RWPE1 (cell line): ENCODE measurements at regions not wholly inside any gene's neighbourhood (a gene's known extent, or its start where the extent isn't known, plus 50 kb on each side); places are given as distances from the start of the nearest gene placed in this dataset.
A peak's percentile ranks its signal among the peaks of the same experiment; 100 is the strongest.

Experiments
- CTCF ChIA-PET: fragments of 350-600 bp; sonication (Branson Sonifier 250); formaldehyde crosslinking; extraction: SDS; loops from one replicate; lab custom pipeline; 2021; lab: Yijun Ruan, JAX
- POLR2A ChIA-PET: fragments of 400-600 bp; formaldehyde crosslinking; extraction: SDS; loops from one replicate; lab custom pipeline; 2020; ENCODE audit warnings: antibody characterized with exemption; ENCODE audit not compliant: low non-redundant PET; lab: Yijun Ruan, JAX
- DNase-seq: peaks from one replicate; pipeline ENCODE4 v3.0.0; 2012; ENCODE audit warnings: low spot score
- H3K27ac ChIP-seq: fragments of 450-650 bp; 2 replicates; pipeline ENCODE4 v1.5.1; 2017
- CTCF ChIP-seq: fragments of 450-650 bp; conservative IDR thresholded peaks from 2 replicates; pipeline ENCODE4 v1.5.1; 2017; ENCODE audit warnings: low read depth, mild to moderate bottlenecking

- no peak overlapping the region for H3K27ac ChIP-seq
- no peak for TF ChIP-seq CTCF
- peak; percentile 52 for DNase-seq
- CTCF ChIA-PET: no interaction called here
- POLR2A ChIA-PET: no interaction called here
These were observed 146.2 kb downstream of the TBX18 start for GRCh38 chr6:84618046-84618752.

GRCh38 chr6:84615987-84616386, 148.4 kb downstream of the TBX18 start:
- TF ChIP-seq CTCF: no peak
- POLR2A ChIA-PET: no interaction called here
- no peak for DNase-seq

GRCh38 chr6:84615113-84615850, 149.1 kb downstream of the TBX18 start:
- DNase-seq: no peak
- TF ChIP-seq CTCF: no peak
- POLR2A ChIA-PET: no interaction called here
- CTCF ChIA-PET: no interaction called here
- no peak overlapping the region for H3K27ac ChIP-seq

More at GRCh38 chr6:84615987-84616386, 148.4 kb downstream of the TBX18 start:
- CTCF ChIA-PET: interaction anchor here (0.6 kb wide), 1 partner anchor 68 kb away, joined by 3 read pairs; no protein-coding TSS in a partner anchor
- no peak overlapping the region for H3K27ac ChIP-seq

GRCh38 chr6:84606860-84607259, 157.5 kb downstream of the TBX18 start:
- H3K27ac ChIP-seq: no peak overlapping the region
- CTCF ChIA-PET: interaction anchor here (0.6 kb wide), 1 partner anchor 74 kb away, joined by 3 read pairs; no protein-coding TSS in a partner anchor
- TF ChIP-seq CTCF: no peak
- POLR2A ChIA-PET: no interaction called here
- DNase-seq: no peak

GRCh38 chr6:84605298-84605697, 159.1 kb downstream of the TBX18 start:
- H3K27ac ChIP-seq: no peak overlapping the region
- POLR2A ChIA-PET: no interaction called here
- no peak for DNase-seq
- CTCF ChIA-PET: no interaction called here
- TF ChIP-seq CTCF: no peak

- no peak for TF ChIP-seq CTCF
- CTCF ChIA-PET: no interaction called here
These were observed 163.0 kb downstream of the TBX18 start for GRCh38 chr6:84601366-84601765.

More at GRCh38 chr6:84601366-84601765, 163.0 kb downstream of the TBX18 start:
- no peak for DNase-seq
- H3K27ac ChIP-seq: no peak overlapping the region
- POLR2A ChIA-PET: no interaction called here
